ENCODE measurements at regions not wholly inside any gene's neighbourhood (a gene's known extent, or its start where the extent isn't known, plus 50 kb on each side); places are given as distances from the start of the nearest gene placed in this dataset.

DNA sequence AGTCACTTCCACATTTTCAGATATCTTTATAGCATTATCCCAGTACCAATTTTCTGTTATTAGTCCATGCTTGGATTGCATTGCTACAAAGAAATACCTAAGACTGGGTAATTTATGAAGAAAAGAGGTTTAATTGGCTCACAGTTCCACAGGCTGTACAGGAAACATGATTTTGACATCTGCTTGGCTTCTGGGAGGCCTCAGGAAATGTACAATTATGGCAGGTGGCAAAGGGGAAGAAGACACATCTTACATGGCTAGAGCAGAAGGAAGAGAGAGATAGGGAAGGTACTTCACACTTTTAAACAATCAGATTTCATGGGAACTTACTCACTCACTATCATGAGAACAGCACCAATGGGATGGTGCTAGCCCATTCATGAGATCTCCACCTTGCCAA, 172.3 kb upstream of the GPR149 start:
- TF ChIP-seq ELF4 (CRISPR knock-in tag; IDR thresholded peaks at IDR 0.05; ENCODE audit: low read depth) (no peak), CREB1 (CRISPR knock-in tag; IDR thresholded peaks at IDR 0.05) (no peak)
- TF ChIP-seq, protein P1, sequence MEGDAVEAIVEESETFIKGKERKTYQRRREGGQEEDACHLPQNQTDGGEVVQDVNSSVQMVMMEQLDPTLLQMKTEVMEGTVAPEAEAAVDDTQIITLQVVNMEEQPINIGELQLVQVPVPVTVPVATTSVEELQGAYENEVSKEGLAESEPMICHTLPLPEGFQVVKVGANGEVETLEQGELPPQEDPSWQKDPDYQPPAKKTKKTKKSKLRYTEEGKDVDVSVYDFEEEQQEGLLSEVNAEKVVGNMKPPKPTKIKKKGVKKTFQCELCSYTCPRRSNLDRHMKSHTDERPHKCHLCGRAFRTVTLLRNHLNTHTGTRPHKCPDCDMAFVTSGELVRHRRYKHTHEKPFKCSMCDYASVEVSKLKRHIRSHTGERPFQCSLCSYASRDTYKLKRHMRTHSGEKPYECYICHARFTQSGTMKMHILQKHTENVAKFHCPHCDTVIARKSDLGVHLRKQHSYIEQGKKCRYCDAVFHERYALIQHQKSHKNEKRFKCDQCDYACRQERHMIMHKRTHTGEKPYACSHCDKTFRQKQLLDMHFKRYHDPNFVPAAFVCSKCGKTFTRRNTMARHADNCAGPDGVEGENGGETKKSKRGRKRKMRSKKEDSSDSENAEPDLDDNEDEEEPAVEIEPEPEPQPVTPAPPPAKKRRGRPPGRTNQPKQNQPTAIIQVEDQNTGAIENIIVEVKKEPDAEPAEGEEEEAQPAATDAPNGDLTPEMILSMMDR (IDR thresholded peaks at IDR 0.05): no peak
- TF ChIP-seq, protein P2, sequence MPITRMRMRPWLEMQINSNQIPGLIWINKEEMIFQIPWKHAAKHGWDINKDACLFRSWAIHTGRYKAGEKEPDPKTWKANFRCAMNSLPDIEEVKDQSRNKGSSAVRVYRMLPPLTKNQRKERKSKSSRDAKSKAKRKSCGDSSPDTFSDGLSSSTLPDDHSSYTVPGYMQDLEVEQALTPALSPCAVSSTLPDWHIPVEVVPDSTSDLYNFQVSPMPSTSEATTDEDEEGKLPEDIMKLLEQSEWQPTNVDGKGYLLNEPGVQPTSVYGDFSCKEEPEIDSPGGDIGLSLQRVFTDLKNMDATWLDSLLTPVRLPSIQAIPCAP (CRISPR knock-in tag; IDR thresholded peaks at IDR 0.05): no peak

Measured in WTC11 (cell line).